HL-60 (cell line): ENCODE measurements at regions not wholly inside any gene's neighbourhood (a gene's known extent, or its start where the extent isn't known, plus 50 kb on each side); places are given as distances from the start of the nearest gene placed in this dataset.

Experiments
- DNase-seq, 2 experiments: peaks; one replicate each; pipeline ENCODE4 v3.0.0-alpha.2; 2010 to 2020; ENCODE audit warnings: low read depth in 1 of 2, low spot score in 1 of 2
- H3K27ac ChIP-seq: fragments of 250-450 bp; sonication (Bioruptor Pico); replicated peaks from 2 replicates; pipeline ENCODE4 v1.5.1; 2020; ENCODE audit warnings: mild to moderate bottlenecking, moderate library complexity
- H3K27me3 ChIP-seq: fragments of 250-450 bp; sonication (Bioruptor Pico); 2 replicates; pipeline ENCODE4 v1.5.1; 2021; ENCODE audit warnings: mild to moderate bottlenecking, moderate library complexity; ENCODE audit not compliant: insufficient read depth, poor library complexity, severe bottlenecking
- H3K4me3 ChIP-seq: replicated peaks from 2 replicates; pipeline ENCODE4 v1.5.1; 2011; ENCODE audit warnings: mild to moderate bottlenecking, control low read depth, low read length; ENCODE audit not compliant: insufficient read depth
- GABPA ChIP-seq: IDR thresholded peaks from 2 replicates; pipeline ENCODE4 v1.6.1; 2012; ENCODE audit warnings: low read depth
- POLR2AphosphoS5 ChIP-seq: IDR thresholded peaks from 2 replicates; pipeline ENCODE4 v1.6.1; 2012; ENCODE audit warnings: low read depth
- SPI1 ChIP-seq: IDR thresholded peaks from 2 replicates; pipeline ENCODE4 v1.6.1; 2012; ENCODE audit warnings: low read depth, mild to moderate bottlenecking, borderline replicate concordance
- TF ChIP-seq, protein P1 (sequence below): IDR thresholded peaks from one replicate; pipeline ENCODE4 v1.5.1; 2011; ENCODE audit warnings: low read length, control low read depth, inconsistent platforms; ENCODE audit not compliant: insufficient read depth
- TF ChIP-seq, protein P2 (sequence below): IDR thresholded peaks from 2 replicates; pipeline ENCODE4 v1.6.1; 2012; ENCODE audit warnings: low read depth; ENCODE audit not compliant: insufficient replicate concordance

DNA sequence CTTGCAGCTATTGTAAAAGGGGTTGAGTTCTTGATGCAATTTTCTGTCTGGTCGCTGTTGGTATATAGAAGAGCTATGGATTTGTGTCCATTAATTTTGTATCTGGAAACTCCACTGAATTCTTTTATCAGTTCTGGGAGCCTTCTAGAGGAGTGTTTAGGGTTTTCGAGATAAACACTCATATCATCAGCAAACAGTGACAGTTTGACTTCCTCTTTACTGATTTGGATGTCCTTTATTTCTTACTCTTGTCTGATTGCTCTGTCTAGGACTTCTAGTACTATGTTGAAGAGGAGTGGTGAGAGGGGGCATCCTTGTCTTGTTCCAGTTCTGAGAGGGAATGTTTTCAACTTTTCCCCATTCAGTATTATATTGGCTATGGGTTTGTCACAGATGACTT, 120.8 kb upstream of the SSTR4 start:
- H3K27ac ChIP-seq, result no peak overlapping the region
- TF ChIP-seq GABPA, result no peak
- TF ChIP-seq SPI1, result peak; percentile 19; the same call in 1 of the 2 replicates
- H3K27me3 ChIP-seq, result no peaks in the 10 kb centered on the region
- no peak for DNase-seq
- H3K4me3 ChIP-seq, result no peak overlapping the region

DNA sequence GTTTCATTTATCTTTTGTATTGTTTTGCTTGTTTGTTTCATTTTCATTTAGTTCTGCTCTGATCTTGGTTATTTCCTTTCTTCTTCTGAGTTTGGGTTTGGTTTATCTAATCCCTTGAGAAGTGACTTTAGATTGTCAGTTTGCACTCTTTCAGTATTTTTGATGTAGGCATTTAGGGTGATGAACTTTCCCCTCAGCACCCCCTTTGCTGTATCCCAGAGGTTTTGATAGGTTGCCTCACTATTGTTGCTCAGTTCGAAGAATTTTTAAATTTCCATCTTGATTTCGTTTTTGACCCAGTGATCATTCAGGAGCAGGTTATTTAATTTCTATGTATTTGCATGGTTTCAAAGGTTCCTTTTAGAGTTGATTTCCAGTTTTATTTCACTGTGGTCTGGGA, 119.6 kb upstream of the SSTR4 start:
- TF ChIP-seq SPI1, result no peak
- TF ChIP-seq, protein P1, sequence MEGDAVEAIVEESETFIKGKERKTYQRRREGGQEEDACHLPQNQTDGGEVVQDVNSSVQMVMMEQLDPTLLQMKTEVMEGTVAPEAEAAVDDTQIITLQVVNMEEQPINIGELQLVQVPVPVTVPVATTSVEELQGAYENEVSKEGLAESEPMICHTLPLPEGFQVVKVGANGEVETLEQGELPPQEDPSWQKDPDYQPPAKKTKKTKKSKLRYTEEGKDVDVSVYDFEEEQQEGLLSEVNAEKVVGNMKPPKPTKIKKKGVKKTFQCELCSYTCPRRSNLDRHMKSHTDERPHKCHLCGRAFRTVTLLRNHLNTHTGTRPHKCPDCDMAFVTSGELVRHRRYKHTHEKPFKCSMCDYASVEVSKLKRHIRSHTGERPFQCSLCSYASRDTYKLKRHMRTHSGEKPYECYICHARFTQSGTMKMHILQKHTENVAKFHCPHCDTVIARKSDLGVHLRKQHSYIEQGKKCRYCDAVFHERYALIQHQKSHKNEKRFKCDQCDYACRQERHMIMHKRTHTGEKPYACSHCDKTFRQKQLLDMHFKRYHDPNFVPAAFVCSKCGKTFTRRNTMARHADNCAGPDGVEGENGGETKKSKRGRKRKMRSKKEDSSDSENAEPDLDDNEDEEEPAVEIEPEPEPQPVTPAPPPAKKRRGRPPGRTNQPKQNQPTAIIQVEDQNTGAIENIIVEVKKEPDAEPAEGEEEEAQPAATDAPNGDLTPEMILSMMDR, result no peak
- no peak overlapping the region for H3K4me3 ChIP-seq
- no peak overlapping the region for H3K27ac ChIP-seq
- DNase-seq, result no peak
- no peaks in the 10 kb centered on the region for H3K27me3 ChIP-seq

DNA sequence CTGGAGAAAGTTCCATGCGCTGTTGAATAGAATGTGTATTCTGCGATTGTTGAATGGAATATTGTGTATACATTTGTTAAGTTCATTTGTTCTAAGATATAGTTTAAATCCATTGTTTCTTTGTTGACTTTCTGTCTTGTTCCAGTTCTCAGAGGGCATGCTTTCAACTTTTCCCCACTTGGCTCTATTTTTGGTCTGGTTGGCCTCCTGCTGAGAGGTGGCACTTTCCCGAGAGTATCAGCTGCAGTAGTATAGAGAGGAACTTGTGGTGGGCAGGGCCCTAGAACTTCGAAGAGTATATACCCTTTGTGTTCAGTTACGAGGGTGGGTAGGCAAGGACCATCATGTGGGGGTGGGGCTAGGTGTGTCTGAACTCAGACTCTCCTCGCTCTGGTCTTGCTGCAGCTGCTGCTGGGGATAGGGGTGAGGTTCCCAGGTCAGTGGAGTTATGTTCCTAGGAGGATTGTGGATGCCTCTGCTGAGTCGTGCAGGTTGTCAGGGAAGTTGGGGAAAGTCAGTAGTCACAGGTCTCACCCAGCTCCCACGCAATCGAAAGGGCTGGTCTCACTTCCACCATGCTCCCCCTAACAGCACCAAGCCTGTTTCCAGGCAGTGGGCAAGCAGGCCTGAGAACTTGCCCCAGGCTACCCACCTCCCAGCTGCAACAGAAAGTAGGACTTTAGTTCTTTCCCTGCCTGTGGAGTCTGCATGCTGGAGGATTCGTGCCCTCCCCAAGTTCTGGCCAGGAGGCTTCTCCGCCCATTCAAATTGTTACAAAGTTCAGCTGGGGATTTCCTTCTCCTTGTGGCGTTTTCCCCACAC, 118.9 kb upstream of the SSTR4 start:
- TF ChIP-seq, protein P1, result no peak
- TF ChIP-seq GABPA (no peak), SPI1 (no peak), POLR2AphosphoS5 (no peak)
- TF ChIP-seq, protein P2, sequence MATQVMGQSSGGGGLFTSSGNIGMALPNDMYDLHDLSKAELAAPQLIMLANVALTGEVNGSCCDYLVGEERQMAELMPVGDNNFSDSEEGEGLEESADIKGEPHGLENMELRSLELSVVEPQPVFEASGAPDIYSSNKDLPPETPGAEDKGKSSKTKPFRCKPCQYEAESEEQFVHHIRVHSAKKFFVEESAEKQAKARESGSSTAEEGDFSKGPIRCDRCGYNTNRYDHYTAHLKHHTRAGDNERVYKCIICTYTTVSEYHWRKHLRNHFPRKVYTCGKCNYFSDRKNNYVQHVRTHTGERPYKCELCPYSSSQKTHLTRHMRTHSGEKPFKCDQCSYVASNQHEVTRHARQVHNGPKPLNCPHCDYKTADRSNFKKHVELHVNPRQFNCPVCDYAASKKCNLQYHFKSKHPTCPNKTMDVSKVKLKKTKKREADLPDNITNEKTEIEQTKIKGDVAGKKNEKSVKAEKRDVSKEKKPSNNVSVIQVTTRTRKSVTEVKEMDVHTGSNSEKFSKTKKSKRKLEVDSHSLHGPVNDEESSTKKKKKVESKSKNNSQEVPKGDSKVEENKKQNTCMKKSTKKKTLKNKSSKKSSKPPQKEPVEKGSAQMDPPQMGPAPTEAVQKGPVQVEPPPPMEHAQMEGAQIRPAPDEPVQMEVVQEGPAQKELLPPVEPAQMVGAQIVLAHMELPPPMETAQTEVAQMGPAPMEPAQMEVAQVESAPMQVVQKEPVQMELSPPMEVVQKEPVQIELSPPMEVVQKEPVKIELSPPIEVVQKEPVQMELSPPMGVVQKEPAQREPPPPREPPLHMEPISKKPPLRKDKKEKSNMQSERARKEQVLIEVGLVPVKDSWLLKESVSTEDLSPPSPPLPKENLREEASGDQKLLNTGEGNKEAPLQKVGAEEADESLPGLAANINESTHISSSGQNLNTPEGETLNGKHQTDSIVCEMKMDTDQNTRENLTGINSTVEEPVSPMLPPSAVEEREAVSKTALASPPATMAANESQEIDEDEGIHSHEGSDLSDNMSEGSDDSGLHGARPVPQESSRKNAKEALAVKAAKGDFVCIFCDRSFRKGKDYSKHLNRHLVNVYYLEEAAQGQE, result no peak
- Histone ChIP-seq H3K27me3 (no peaks in the 10 kb centered on the region), H3K4me3 (no peak overlapping the region), H3K27ac (no peak overlapping the region)
- DNase-seq, result no peak

DNA sequence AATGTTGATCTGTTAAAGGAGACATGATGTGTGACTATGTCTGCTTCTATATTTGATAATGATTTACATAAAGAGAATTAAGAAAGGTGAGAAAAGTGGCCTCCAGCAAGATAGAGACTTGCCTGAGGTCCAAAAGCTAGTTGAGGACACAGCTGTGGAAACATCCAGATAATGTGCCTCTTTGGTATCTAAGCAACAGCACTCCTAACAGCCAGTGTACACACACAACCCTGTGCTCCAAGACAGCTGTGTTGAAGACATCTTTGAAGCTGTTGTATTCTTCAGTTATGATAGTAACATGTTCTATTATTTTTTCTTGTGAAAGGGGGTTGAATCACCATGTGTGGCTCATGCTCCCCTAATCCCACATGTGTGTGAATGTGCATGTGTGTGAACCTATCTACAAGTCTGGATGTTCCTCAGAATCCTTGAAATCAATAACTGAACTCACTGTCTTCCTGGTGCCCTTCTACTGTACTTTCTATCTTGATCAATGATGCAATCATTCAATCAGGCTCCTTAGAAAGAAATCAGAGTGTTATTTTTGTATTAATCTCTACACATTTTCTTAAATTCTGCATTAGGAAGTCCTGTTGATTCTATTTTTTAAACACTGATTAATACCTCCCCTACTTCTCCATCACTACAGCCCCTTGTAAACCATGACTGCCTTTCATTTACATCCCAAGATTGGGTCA, 116.7 kb upstream of the SSTR4 start:
- no peak for DNase-seq
- TF ChIP-seq GABPA, result no peak
- TF ChIP-seq, protein P2, result no peak
- TF ChIP-seq, protein P1, result no peak
- no peak for TF ChIP-seq POLR2AphosphoS5
- no peak for TF ChIP-seq SPI1
- no peak overlapping the region for H3K4me3 ChIP-seq
- H3K27me3 ChIP-seq, result no peaks in the 10 kb centered on the region
- no peak overlapping the region for H3K27ac ChIP-seq
